Keratinocyte (primary cell): ENCODE measurements at regions not wholly inside any gene's neighbourhood (a gene's known extent, or its start where the extent isn't known, plus 50 kb on each side); places are given as distances from the start of the nearest gene placed in this dataset.

Experiments used
- EZH2 ChIP-seq: IDR thresholded peaks from one replicate; pipeline ENCODE4 v1.6.1; 2012; ENCODE audit warnings: inconsistent platforms, mild to moderate bottlenecking, low read length, moderate library complexity
- TF ChIP-seq, protein P1 (sequence below), 3 experiments: IDR thresholded peaks in 1 of 3; conservative IDR thresholded peaks in 1 of 3; optimal IDR thresholded peaks in 1 of 3; 2 replicates in 2 of 3; 3 replicates in 1 of 3; pipeline versions ENCODE3 to v1.5.1; 2011; ENCODE audit warnings: low read length in 3 of 3, mild to moderate bottlenecking in 3 of 3, moderate library complexity in 2 of 3, control low read depth in 1 of 3, inconsistent platforms in 1 of 3; ENCODE audit not compliant: insufficient read depth in 2 of 3; ENCODE audit errors: extremely low read depth in 1 of 3

DNA sequence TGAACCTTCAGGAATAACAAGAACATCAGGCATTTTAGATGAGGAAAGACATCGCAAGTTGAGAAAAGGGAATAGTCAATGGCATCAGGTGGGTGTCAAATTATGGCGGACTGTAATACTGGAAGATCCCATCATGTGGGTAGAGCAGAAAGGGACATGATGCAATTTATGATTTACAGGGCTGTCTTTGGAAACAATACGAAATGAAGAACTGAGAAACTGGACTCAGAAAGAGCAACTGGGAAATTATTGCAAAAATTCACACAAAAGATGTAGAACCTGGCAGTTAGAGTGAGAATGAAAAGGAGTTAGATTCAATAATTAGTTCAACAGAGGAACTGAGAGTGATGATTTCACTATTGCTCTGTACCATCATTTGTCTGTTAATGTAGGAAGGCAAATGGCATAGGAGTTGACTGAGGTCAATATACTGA, 1635.0 kb upstream of the ACVR2A start:
- TF ChIP-seq, protein P1, sequence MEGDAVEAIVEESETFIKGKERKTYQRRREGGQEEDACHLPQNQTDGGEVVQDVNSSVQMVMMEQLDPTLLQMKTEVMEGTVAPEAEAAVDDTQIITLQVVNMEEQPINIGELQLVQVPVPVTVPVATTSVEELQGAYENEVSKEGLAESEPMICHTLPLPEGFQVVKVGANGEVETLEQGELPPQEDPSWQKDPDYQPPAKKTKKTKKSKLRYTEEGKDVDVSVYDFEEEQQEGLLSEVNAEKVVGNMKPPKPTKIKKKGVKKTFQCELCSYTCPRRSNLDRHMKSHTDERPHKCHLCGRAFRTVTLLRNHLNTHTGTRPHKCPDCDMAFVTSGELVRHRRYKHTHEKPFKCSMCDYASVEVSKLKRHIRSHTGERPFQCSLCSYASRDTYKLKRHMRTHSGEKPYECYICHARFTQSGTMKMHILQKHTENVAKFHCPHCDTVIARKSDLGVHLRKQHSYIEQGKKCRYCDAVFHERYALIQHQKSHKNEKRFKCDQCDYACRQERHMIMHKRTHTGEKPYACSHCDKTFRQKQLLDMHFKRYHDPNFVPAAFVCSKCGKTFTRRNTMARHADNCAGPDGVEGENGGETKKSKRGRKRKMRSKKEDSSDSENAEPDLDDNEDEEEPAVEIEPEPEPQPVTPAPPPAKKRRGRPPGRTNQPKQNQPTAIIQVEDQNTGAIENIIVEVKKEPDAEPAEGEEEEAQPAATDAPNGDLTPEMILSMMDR (optimal IDR thresholded peaks at IDR 0.05 in 1 of 3, IDR thresholded peaks at IDR 0.05 in 1 of 3, conservative IDR thresholded peaks at IDR 0.05 in 1 of 3; ENCODE audit: extremely low read depth in 1 of 3, insufficient read depth in 2 of 3, low read length in 3 of 3), result no peak
- TF ChIP-seq EZH2, result no peak
